PFSK-1 (cell line): ENCODE measurements at regions not wholly inside any gene's neighbourhood (a gene's known extent, or its start where the extent isn't known, plus 50 kb on each side); places are given as distances from the start of the nearest gene placed in this dataset.

ENCODE experiments used
- FOXP2 ChIP-seq: optimal IDR thresholded peaks from 2 replicates; pipeline ENCODE3; 2011; ENCODE audit warnings: borderline replicate concordance, control low read depth, inconsistent platforms; ENCODE audit not compliant: insufficient read depth; ENCODE audit errors: extremely low read length, extremely low read depth
- POLR2AphosphoS5 ChIP-seq: IDR thresholded peaks from 2 replicates; pipeline ENCODE4 v1.6.1; 2012; ENCODE audit warnings: low read depth, mild to moderate bottlenecking, control low read depth, low read length, moderate library complexity
- REST ChIP-seq, 2 experiments: IDR thresholded peaks; 2 replicates each; pipeline versions ENCODE4 v1.6.1 to v1.8.0; 2011 to 2012; ENCODE audit warnings: low read depth in 2 of 2, low read length in 2 of 2, control low read depth in 1 of 2, inconsistent platforms in 1 of 2, mild to moderate bottlenecking in 1 of 2, moderate library complexity in 1 of 2; ENCODE audit not compliant: insufficient read depth in 1 of 2
- SIN3A ChIP-seq: IDR thresholded peaks from 2 replicates; pipeline ENCODE4 v1.6.1; 2012; ENCODE audit warnings: mild to moderate bottlenecking, low read length, moderate library complexity, borderline replicate concordance; ENCODE audit not compliant: insufficient read depth
- TAF1 ChIP-seq: IDR thresholded peaks from 2 replicates; pipeline ENCODE4 v1.6.1; 2012; ENCODE audit warnings: low read length, control low read depth, borderline replicate concordance; ENCODE audit not compliant: insufficient read depth

- TF ChIP-seq FOXP2 (no peak), TAF1 (no peak), POLR2AphosphoS5 (no peak), SIN3A (no peak), REST (IDR thresholded peaks at IDR 0.05; ENCODE audit: insufficient read depth in 1 of 2, low read depth in 2 of 2, low read length in 2 of 2) (no peak)
These were observed 315.6 kb upstream of the B3GAT1 start for GRCh38 chr11:134727636-134728035.

GRCh38 chr11:134727204-134727603 lies 315.2 kb upstream of the B3GAT1 start:
- TF ChIP-seq POLR2AphosphoS5 (no peak), SIN3A (no peak), TAF1 (no peak), REST (IDR thresholded peaks at IDR 0.05; ENCODE audit: insufficient read depth in 1 of 2, low read depth in 2 of 2, low read length in 2 of 2) (no peak), FOXP2 (no peak)

GRCh38 chr11:134725716-134726639 lies 313.9 kb upstream of the B3GAT1 start:
- TF ChIP-seq REST (IDR thresholded peaks at IDR 0.05; ENCODE audit: insufficient read depth in 1 of 2, low read depth in 2 of 2, low read length in 2 of 2) (no peak), FOXP2 (no peak), SIN3A (no peak)

- TF ChIP-seq SIN3A (no peak), POLR2AphosphoS5 (no peak), REST (IDR thresholded peaks at IDR 0.05; ENCODE audit: insufficient read depth in 1 of 2, low read depth in 2 of 2, low read length in 2 of 2) (no peak), TAF1 (no peak), FOXP2 (no peak)
These were observed 313.2 kb upstream of the B3GAT1 start for GRCh38 chr11:134725211-134725610.
